Testis (tissue), 2 donors: ENCODE measurements at regions not wholly inside any gene's neighbourhood (a gene's known extent, or its start where the extent isn't known, plus 50 kb on each side); places are given as distances from the start of the nearest gene placed in this dataset.
"Not testable (repeated sequence)": the region's sequence is repeated elsewhere in the genome, so short reads cannot be mapped to it uniquely, and the experiment has no call there.

Experiments
- CTCF ChIP-seq, 3 experiments: fragments of 450-650 bp in 2 of 3; fragments of 200-600 bp in 1 of 3; sonication (generic) in 1 of 3; IDR thresholded peaks; one replicate each; pipeline ENCODE4 v1.5.1; 2016 to 2019; ENCODE audit warnings: antibody characterized with exemption in 3 of 3, mild to moderate bottlenecking in 2 of 3, moderate library complexity in 1 of 3
- POLR2A ChIP-seq: fragments of 450-650 bp; IDR thresholded peaks from one replicate; pipeline ENCODE4 v1.6.1; 2017; ENCODE audit warnings: antibody characterized with exemption, mild to moderate bottlenecking, moderate library complexity

DNA sequence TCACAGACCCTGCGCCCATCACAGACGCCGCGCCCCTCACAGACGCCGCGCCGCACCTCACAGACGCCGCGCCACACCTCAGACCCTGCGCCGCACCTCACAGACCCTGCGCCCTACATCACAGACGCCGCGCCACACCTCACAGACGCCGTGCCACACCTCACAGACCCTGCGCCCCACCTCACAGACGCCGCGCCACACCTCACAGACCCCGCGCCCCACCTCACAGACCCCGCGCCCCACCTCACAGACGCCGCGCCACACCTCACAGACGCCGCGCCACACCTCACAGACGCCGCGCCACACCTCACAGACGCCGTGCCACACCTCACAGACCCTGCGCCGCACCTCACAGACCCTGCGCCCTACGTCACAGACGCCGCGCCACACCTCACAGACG is 657.4 kb downstream of the TRIML1 start:
- TF ChIP-seq CTCF (IDR thresholded peaks at IDR 0.05); POLR2A: not testable (repeated sequence)
